GM12873 (cell line): ENCODE measurements at regions not wholly inside any gene's neighbourhood (a gene's known extent, or its start where the extent isn't known, plus 50 kb on each side); places are given as distances from the start of the nearest gene placed in this dataset.

Source experiments
- TF ChIP-seq, protein P1 (sequence below): IDR thresholded peaks from 2 replicates; pipeline ENCODE4 v1.5.1; 2012; ENCODE audit warnings: low read depth, mild to moderate bottlenecking, moderate library complexity, low read length, control low read depth; ENCODE audit not compliant: insufficient read depth; ENCODE audit errors: missing control alignments

DNA sequence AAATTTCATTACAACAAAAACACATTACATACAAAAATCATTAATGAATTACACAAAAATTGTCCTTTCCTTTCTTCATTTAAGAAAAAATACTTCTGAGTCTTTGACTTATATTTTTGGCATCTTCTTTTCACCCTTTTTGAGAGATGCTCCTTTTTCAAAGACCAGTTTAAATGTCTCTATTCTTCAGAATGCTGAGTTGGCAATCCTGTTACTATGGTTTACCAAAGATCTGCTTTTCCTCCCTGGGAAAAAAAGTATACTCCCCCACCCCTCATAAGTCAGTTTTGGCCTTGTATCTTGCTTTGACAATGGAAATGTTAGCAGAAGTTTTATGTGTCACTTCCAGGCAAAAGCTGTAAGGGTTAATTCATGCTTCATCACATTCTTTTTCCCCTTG is 198.4 kb upstream of the GRM3 start:
- TF ChIP-seq, protein P1, sequence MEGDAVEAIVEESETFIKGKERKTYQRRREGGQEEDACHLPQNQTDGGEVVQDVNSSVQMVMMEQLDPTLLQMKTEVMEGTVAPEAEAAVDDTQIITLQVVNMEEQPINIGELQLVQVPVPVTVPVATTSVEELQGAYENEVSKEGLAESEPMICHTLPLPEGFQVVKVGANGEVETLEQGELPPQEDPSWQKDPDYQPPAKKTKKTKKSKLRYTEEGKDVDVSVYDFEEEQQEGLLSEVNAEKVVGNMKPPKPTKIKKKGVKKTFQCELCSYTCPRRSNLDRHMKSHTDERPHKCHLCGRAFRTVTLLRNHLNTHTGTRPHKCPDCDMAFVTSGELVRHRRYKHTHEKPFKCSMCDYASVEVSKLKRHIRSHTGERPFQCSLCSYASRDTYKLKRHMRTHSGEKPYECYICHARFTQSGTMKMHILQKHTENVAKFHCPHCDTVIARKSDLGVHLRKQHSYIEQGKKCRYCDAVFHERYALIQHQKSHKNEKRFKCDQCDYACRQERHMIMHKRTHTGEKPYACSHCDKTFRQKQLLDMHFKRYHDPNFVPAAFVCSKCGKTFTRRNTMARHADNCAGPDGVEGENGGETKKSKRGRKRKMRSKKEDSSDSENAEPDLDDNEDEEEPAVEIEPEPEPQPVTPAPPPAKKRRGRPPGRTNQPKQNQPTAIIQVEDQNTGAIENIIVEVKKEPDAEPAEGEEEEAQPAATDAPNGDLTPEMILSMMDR = no peak

GRCh38 chr7:86444245-86444644 is 199.5 kb upstream of the GRM3 start:
- TF ChIP-seq, protein P1 = no peak

DNA sequence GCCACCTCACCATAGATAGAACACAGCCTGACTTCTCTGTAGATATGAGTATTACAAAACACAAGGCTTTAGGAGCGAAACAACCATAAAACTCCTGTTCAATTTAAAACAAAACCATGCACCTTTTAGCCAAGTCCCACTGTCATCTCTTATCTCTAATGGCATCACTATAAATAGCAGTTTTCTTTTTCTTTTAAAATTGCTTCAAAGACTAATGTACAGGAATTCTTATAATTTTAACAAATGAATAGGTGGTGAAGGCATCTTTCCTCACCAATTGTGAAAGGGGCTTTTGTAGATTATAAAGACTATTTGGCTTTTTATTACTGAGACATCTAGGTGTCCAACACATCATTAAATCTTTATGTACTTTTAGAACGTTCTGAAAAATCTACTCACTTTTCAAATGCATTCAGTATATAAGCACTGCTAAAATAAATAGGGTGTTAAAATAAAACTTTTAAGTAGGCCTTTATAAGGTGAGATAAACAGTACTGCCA is 205.7 kb upstream of the GRM3 start:
- TF ChIP-seq, protein P1 = no peak

- TF ChIP-seq, protein P1 = no peak
These were observed 211.9 kb upstream of the GRM3 start for GRCh38 chr7:86431761-86432160.

DNA sequence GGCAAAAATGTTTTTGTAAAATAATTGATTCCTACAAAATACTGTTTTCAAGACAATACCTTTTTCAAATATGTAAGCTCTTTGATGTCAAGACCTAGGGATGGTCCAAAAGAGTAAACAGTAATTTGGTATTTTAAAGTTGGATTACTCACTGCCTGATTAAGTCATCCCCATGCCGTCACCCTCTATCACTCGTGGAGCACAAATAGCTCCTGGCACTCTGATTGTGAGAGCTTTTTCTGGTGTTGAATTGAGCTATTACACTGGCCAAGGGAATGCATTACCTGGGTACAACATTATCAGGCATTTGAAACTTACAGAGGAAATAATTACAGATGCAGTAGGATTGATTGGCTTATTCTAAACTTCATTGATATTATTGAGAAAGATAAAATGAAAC is 231.9 kb upstream of the GRM3 start:
- TF ChIP-seq, protein P1 = no peak

DNA sequence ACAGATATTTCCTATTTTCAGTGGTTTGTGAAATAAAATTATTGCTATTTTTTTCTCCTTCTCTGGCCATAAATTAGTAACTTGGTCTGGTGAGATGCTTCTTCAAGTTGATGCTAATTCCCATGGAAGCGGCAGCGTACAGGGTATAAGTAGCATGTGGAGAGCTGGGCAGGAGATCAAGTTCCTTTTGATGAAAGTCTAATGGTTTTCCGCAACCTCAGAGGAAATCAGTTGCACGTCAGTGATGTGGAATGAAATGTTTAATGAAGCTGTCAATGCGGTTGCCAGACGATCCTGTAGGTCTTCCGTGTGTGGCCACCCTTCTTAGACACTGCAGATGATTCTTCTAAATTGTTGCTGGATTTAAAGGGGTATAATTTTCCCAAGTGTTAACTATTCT is 236.4 kb upstream of the GRM3 start:
- TF ChIP-seq, protein P1 = no peak

DNA sequence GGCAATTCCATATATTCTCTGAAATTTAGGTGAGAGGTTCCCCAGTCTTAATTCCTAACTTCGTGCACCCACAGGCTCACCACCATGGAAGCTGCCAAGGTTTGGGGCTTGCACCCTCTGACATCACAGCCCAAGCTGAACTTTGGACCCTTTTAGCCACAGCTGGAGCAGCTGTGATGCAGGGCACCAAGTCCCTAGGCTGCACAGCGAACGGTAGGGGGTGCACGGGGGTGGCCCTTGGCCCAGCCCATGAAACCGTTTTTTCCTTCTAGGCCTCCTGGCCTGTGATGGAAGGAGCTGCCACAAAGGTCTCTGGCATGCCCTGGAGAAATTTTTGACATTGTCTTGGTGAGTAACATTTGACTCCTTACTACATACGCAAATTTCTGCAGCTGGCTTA is 251.9 kb upstream of the GRM3 start:
- TF ChIP-seq, protein P1 = no peak
